Dermis microvascular lymphatic vessel endothelial cell (primary cell): ENCODE measurements at regions not wholly inside any gene's neighbourhood (a gene's known extent, or its start where the extent isn't known, plus 50 kb on each side); places are given as distances from the start of the nearest gene placed in this dataset.
"Not testable (repeated sequence)": the region's sequence is repeated elsewhere in the genome, so short reads cannot be mapped to it uniquely, and the experiment has no call there.

Experiments used
- DNase-seq, 2 donors: peaks; one replicate each; pipeline versions ENCODE4 v3.0.0 to v3.0.0-alpha.2; 2010; ENCODE audit warnings: low read depth in 2 of 2

GRCh38 chr14:81738946-81739659 is 205.4 kb upstream of the SEL1L start:
- DNase-seq, result no peak

- no peak for DNase-seq
Measured at GRCh38 chr14:81743605-81744004, 210.0 kb upstream of the SEL1L start.

GRCh38 chr14:81751198-81751597 is 217.5 kb upstream of the SEL1L start:
- no peak for DNase-seq

GRCh38 chr14:81759541-81759940 is 225.9 kb upstream of the SEL1L start:
- no peak for DNase-seq

- no peak for DNase-seq
Measured at GRCh38 chr14:81765651-81766275, 232.1 kb upstream of the SEL1L start.

- no peak for DNase-seq
Measured at GRCh38 chr14:81766321-81766915, 232.8 kb upstream of the SEL1L start.

- DNase-seq, result no peak
Measured at GRCh38 chr14:81767266-81767995, 233.8 kb upstream of the SEL1L start.

GRCh38 chr14:81771651-81772275 is 238.1 kb upstream of the SEL1L start:
- DNase-seq, result no peak

- no peak for DNase-seq
Measured at GRCh38 chr14:81772381-81772780, 238.7 kb upstream of the SEL1L start.

- DNase-seq, result no peak
Measured at GRCh38 chr14:81776531-81776930, 242.9 kb upstream of the SEL1L start.

GRCh38 chr14:81781798-81782197 is 248.1 kb upstream of the SEL1L start:
- not testable (repeated sequence) for DNase-seq

- DNase-seq, result no peak
Measured at GRCh38 chr14:81784084-81784483, 250.4 kb upstream of the SEL1L start.

GRCh38 chr14:81797315-81797714 is 263.7 kb upstream of the SEL1L start:
- DNase-seq, result no peak

GRCh38 chr14:81801921-81802320 is 268.3 kb upstream of the SEL1L start:
- no peak for DNase-seq

GRCh38 chr14:81802341-81802740 is 268.7 kb upstream of the SEL1L start:
- DNase-seq, result no peak

GRCh38 chr14:81805785-81806184 is 272.1 kb upstream of the SEL1L start:
- no peak for DNase-seq

GRCh38 chr14:81811705-81812269 is 278.1 kb upstream of the SEL1L start:
- DNase-seq, result no peak

GRCh38 chr14:81818271-81818670 is 284.6 kb upstream of the SEL1L start:
- DNase-seq, result no peak

GRCh38 chr14:81819344-81819743 is 285.7 kb upstream of the SEL1L start:
- no peak for DNase-seq

GRCh38 chr14:81819910-81820309 is 286.3 kb upstream of the SEL1L start:
- DNase-seq, result no peak

GRCh38 chr14:81826081-81826480 is 292.4 kb upstream of the SEL1L start:
- no peak for DNase-seq

- DNase-seq, result no peak
Measured at GRCh38 chr14:81829447-81829846, 295.8 kb upstream of the SEL1L start.
